ENCODE measurements at regions not wholly inside any gene's neighbourhood (a gene's known extent, or its start where the extent isn't known, plus 50 kb on each side); places are given as distances from the start of the nearest gene placed in this dataset.

- H3K9me2 ChIP-seq (ENCODE audit: insufficient read depth, low read length), result no peaks in the 10 kb centered on the region
- no peaks in the 10 kb centered on the region for H3K36me3 ChIP-seq (ENCODE audit: insufficient read depth, low read length)
- TF ChIP-seq EZH2phosphoT487 (IDR thresholded peaks at IDR 0.05; ENCODE audit: borderline replicate concordance, low read depth, low read length) (no peak), CTCF (conservative IDR thresholded peaks at IDR 0.05; ENCODE audit: low read length) (no peak)
- H3K4me3 ChIP-seq (ENCODE audit: low read depth, low read length, poor library complexity, severe bottlenecking), result no peak overlapping the region
- DNase-seq (ENCODE audit: low spot score), result no peak
- CTCF ChIA-PET (ENCODE audit: unreplicated experiment), result no interaction called here
- POLR2A ChIA-PET, result interaction anchor here (0.6 kb wide), 2 partner anchors 21 to 101 kb away, joined by 3 to 7 read pairs; no protein-coding TSS in a partner anchor
- H3K4me1 ChIP-seq (ENCODE audit: insufficient read depth, low read length, poor library complexity, severe bottlenecking), result no peaks in the 10 kb centered on the region
- no peak overlapping the region for H3K4me2 ChIP-seq (ENCODE audit: low read length)
- BruUV-seq (replicated peaks), result no TSS peak
- H3K9me3 ChIP-seq (ENCODE audit: low read length), result no peaks in the 10 kb centered on the region
- no peak overlapping the region for H3K27ac ChIP-seq (ENCODE audit: low read depth, low read length, poor library complexity, severe bottlenecking)
- no peak overlapping the region for H2AFZ ChIP-seq (ENCODE audit: low read length)
- intact Hi-C loops (cut with micrococcal nuclease; ENCODE audit: unreplicated experiment), result no loop called here
- no peaks in the 10 kb centered on the region for H4K20me1 ChIP-seq (ENCODE audit: insufficient read depth, low read length)
- no peaks in the 10 kb centered on the region for H3K79me2 ChIP-seq (ENCODE audit: insufficient read depth, low read depth, low read length)
Observed at GRCh38 chr2:155665704-155666103, 666.8 kb downstream of the NR4A2 start.

GRCh38 chr2:155663265-155663664, 669.3 kb downstream of the NR4A2 start:
- Histone ChIP-seq H3K27ac (ENCODE audit: low read depth, low read length, poor library complexity, severe bottlenecking) (no peak overlapping the region), H3K4me2 (ENCODE audit: low read length) (no peak overlapping the region), H3K9me2 (ENCODE audit: insufficient read depth, low read length) (no peaks in the 10 kb centered on the region), H3K4me1 (ENCODE audit: insufficient read depth, low read length, poor library complexity, severe bottlenecking) (no peaks in the 10 kb centered on the region), H2AFZ (ENCODE audit: low read length) (no peak overlapping the region), H3K36me3 (ENCODE audit: insufficient read depth, low read length) (no peaks in the 10 kb centered on the region), H3K4me3 (ENCODE audit: low read depth, low read length, poor library complexity, severe bottlenecking) (no peak overlapping the region), H4K20me1 (ENCODE audit: insufficient read depth, low read length) (no peaks in the 10 kb centered on the region), H3K9me3 (ENCODE audit: low read length) (no peaks in the 10 kb centered on the region), H3K79me2 (ENCODE audit: insufficient read depth, low read depth, low read length) (no peaks in the 10 kb centered on the region)
- TF ChIP-seq CTCF (conservative IDR thresholded peaks at IDR 0.05; ENCODE audit: low read length), result no peak
- TF ChIP-seq EZH2phosphoT487 (IDR thresholded peaks at IDR 0.05; ENCODE audit: borderline replicate concordance, low read depth, low read length), result no peak
- CTCF ChIA-PET (ENCODE audit: unreplicated experiment), result no interaction called here
- POLR2A ChIA-PET, result interaction anchor here (1.0 kb wide), 1 partner anchor 9 kb away, joined by 3 read pairs; no protein-coding TSS in a partner anchor
- DNase-seq (ENCODE audit: low spot score), result no peak
- intact Hi-C loops (cut with micrococcal nuclease; ENCODE audit: unreplicated experiment), result no loop called here
- BruUV-seq (replicated peaks), result no TSS peak

GRCh38 chr2:155662224-155662623, 670.3 kb downstream of the NR4A2 start:
- no peak for TF ChIP-seq EZH2phosphoT487 (IDR thresholded peaks at IDR 0.05; ENCODE audit: borderline replicate concordance, low read depth, low read length)
- TF ChIP-seq CTCF (conservative IDR thresholded peaks at IDR 0.05; ENCODE audit: low read length), result no peak
- no peak overlapping the region for H2AFZ ChIP-seq (ENCODE audit: low read length)
- no peaks in the 10 kb centered on the region for H3K79me2 ChIP-seq (ENCODE audit: insufficient read depth, low read depth, low read length)

More at GRCh38 chr2:155662224-155662623, 670.3 kb downstream of the NR4A2 start:
- Histone ChIP-seq H3K4me3 (ENCODE audit: low read depth, low read length, poor library complexity, severe bottlenecking) (no peak overlapping the region), H3K4me2 (ENCODE audit: low read length) (no peak overlapping the region), H3K36me3 (ENCODE audit: insufficient read depth, low read length) (no peaks in the 10 kb centered on the region), H3K4me1 (ENCODE audit: insufficient read depth, low read length, poor library complexity, severe bottlenecking) (no peaks in the 10 kb centered on the region), H3K9me3 (ENCODE audit: low read length) (no peaks in the 10 kb centered on the region), H4K20me1 (ENCODE audit: insufficient read depth, low read length) (no peaks in the 10 kb centered on the region), H3K9me2 (ENCODE audit: insufficient read depth, low read length) (no peaks in the 10 kb centered on the region), H3K27ac (ENCODE audit: low read depth, low read length, poor library complexity, severe bottlenecking) (no peak overlapping the region)
- ChIA-PET CTCF (ENCODE audit: unreplicated experiment) (no interaction called here), POLR2A (no interaction called here)
- intact Hi-C loops (cut with micrococcal nuclease; ENCODE audit: unreplicated experiment), result no loop called here
- BruUV-seq (replicated peaks), result no TSS peak
- DNase-seq (ENCODE audit: low spot score), result no peak
